DND-41 (cell line): ENCODE measurements at regions not wholly inside any gene's neighbourhood (a gene's known extent, or its start where the extent isn't known, plus 50 kb on each side); places are given as distances from the start of the nearest gene placed in this dataset.

Experiments used
- ATAC-seq: fragments of 200-7000 bp; cut with Tn5 transposase; 3 replicates; pipeline ENCODE4 v1.9.1; 2021; ENCODE audit warnings: low read depth; ENCODE audit not compliant: insufficient read depth
- DNase-seq: peaks from one replicate; pipeline ENCODE4 v3.0.0-alpha.2; 2020
- H2AFZ ChIP-seq: 2 replicates; pipeline ENCODE4 v1.6.0; 2012; ENCODE audit warnings: low read depth, low read length
- H3K27ac ChIP-seq: 2 replicates; pipeline ENCODE4 v1.5.1; 2012; ENCODE audit warnings: low read length, inconsistent platforms
- H3K27me3 ChIP-seq: fragments of 200-600 bp; sonication (generic); 2 replicates; pipeline ENCODE4 v1.6.0; 2012; ENCODE audit warnings: low read length, mild to moderate bottlenecking, inconsistent platforms; ENCODE audit not compliant: insufficient read depth, poor library complexity
- H3K36me3 ChIP-seq: 2 replicates; pipeline ENCODE4 v1.5.1; 2012; ENCODE audit warnings: low read length, inconsistent platforms; ENCODE audit not compliant: insufficient read depth
- H3K4me1 ChIP-seq: 2 replicates; pipeline ENCODE4 v1.5.1; 2012; ENCODE audit warnings: mild to moderate bottlenecking, low read length; ENCODE audit not compliant: insufficient read depth
- H3K4me2 ChIP-seq: 2 replicates; pipeline ENCODE4 v1.6.0; 2012; ENCODE audit warnings: mild to moderate bottlenecking, moderate library complexity, low read length, inconsistent platforms; ENCODE audit not compliant: insufficient read depth
- H3K4me3 ChIP-seq, 2 experiments: fragments of 200-600 bp in 1 of 2; shearing (Covaris generic) in 1 of 2; 2 replicates each; pipeline ENCODE4 v1.5.1; 2012 to 2016; ENCODE audit warnings: inconsistent platforms in 2 of 2, low read length in 2 of 2, mild to moderate bottlenecking in 2 of 2, low read depth in 1 of 2, moderate library complexity in 1 of 2
- H3K79me2 ChIP-seq: 2 replicates; pipeline ENCODE4 v1.6.0; 2012; ENCODE audit warnings: low read length, inconsistent platforms; ENCODE audit not compliant: insufficient read depth
- H3K9ac ChIP-seq: 2 replicates; pipeline ENCODE4 v1.6.0; 2012; ENCODE audit warnings: low read depth, mild to moderate bottlenecking, inconsistent platforms, low read length, moderate library complexity
- H3K9me3 ChIP-seq: 2 replicates; pipeline ENCODE4 v1.5.1; 2012; ENCODE audit warnings: low read length, moderate library complexity, mild to moderate bottlenecking, inconsistent platforms; ENCODE audit not compliant: insufficient read depth, severe bottlenecking
- H4K20me1 ChIP-seq: 2 replicates; pipeline ENCODE4 v1.6.0; 2012; ENCODE audit warnings: low read length; ENCODE audit not compliant: insufficient read depth
- CTCF ChIP-seq: IDR thresholded peaks from 2 replicates; pipeline ENCODE4 v1.5.1; 2012; ENCODE audit warnings: borderline replicate concordance, low read length, moderate library complexity, mild to moderate bottlenecking; ENCODE audit not compliant: poor library complexity, severe bottlenecking; ENCODE audit errors: extremely low read depth
- EZH2 ChIP-seq: IDR thresholded peaks from 3 replicates; pipeline ENCODE4 v1.6.1; 2012; ENCODE audit warnings: borderline replicate concordance, low read depth, mild to moderate bottlenecking, moderate library complexity, low read length, inconsistent platforms; ENCODE audit not compliant: severe bottlenecking

- Histone ChIP-seq H3K4me2 (no peak overlapping the region), H3K27me3 (no peaks in the 10 kb centered on the region), H4K20me1 (no peaks in the 10 kb centered on the region), H2AFZ (no peak overlapping the region), H3K36me3 (peaks cover 41% of the 10 kb centered on the region), H3K9ac (peak overlapping the region; percentile 48), H3K79me2 (peaks cover 6% of the 10 kb centered on the region; the same call in 1 of the 2 replicates), H3K9me3 (no peaks in the 10 kb centered on the region), H3K27ac (peak overlapping the region; percentile 83), H3K4me1 (peaks cover 47% of the 10 kb centered on the region), H3K4me3 (no peak overlapping the region)
- DNase-seq (peak; percentile 51), ATAC-seq (peak; percentile 34)
- TF ChIP-seq EZH2 (no peak), CTCF (peak; percentile 21)
Measured at GRCh38 chr14:106209755-106210154, 683.4 kb downstream of the TMEM121 start.

- Histone ChIP-seq H3K9ac (peak overlapping the region; percentile 48), H3K27ac (peak overlapping the region; percentile 83), H4K20me1 (no peaks in the 10 kb centered on the region), H3K27me3 (no peaks in the 10 kb centered on the region), H3K9me3 (no peaks in the 10 kb centered on the region), H3K4me3 (no peak overlapping the region), H3K4me1 (peaks cover 51% of the 10 kb centered on the region), H3K79me2 (no peaks in the 10 kb centered on the region), H3K36me3 (peaks cover 33% of the 10 kb centered on the region), H3K4me2 (peak overlapping the region; percentile 30), H2AFZ (peak overlapping the region; percentile 20; the same call in 1 of the 2 replicates)
- DNase-seq (peak; percentile 89), ATAC-seq (peak; percentile 89)
- TF ChIP-seq EZH2 (no peak), CTCF (peak; percentile 91)
Measured at GRCh38 chr14:106210650-106211049, 684.3 kb downstream of the TMEM121 start.

- Histone ChIP-seq H3K9ac (peak overlapping the region; percentile 48), H4K20me1 (no peaks in the 10 kb centered on the region), H3K4me3 (no peak overlapping the region), H3K27ac (peak overlapping the region; percentile 83), H3K27me3 (no peaks in the 10 kb centered on the region), H3K79me2 (no peaks in the 10 kb centered on the region), H3K9me3 (no peaks in the 10 kb centered on the region), H3K4me2 (no peak overlapping the region), H3K4me1 (peaks cover 54% of the 10 kb centered on the region), H3K36me3 (peaks cover 27% of the 10 kb centered on the region), H2AFZ (no peak overlapping the region)
- ATAC-seq: no peak
- DNase-seq: no peak
- TF ChIP-seq CTCF (no peak), EZH2 (no peak)
Measured at GRCh38 chr14:106211334-106211900, 685.0 kb downstream of the TMEM121 start.
